GM18517 (cell line): ENCODE measurements at regions not wholly inside any gene's neighbourhood (a gene's known extent, or its start where the extent isn't known, plus 50 kb on each side); places are given as distances from the start of the nearest gene placed in this dataset.

Experiments used
- ATAC-seq: cut with Tn5 transposase; IDR thresholded peaks from one replicate; pipeline ENCODE4 v1.9.1; 2021; ENCODE audit warnings: mild to moderate bottlenecking, moderate library complexity; ENCODE audit not compliant: unreplicated experiment

DNA sequence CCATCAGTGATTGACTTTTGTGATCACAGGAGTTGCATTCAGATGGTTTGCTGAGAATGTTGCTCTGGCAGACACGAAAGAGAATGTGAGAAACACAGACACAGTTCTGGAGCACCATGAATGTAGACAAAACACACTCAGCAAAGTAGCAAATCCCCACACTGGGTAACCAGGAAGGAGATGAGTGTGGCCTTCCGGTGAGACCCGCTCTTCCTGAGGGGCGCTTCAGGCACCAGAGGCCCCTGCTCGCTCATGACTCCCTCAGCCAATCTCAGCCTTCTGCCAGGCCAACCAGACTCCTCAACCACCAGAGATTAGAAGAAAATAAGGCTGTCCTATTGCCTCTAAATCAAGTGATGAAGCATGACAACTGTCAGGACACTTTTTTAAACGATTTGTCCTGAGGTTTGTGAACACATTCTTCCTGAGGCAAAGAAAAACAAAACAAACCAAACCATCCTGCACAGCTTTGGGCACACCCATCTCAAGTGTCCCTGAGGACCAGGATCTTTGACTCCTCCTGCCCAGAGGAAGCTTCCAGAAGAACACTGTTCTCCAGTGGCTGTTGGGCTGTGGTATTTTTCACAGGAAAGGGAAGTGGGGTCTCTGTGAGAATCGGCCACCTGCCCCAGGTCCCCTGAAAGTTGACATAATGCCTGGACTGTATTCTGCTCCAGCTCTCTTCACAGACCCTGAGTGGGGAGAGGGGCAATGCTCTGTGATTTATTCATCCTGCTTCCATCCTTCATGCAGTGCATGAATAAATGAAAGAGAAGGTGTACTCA, 152.8 kb downstream of the BCL11A start:
- no peak for ATAC-seq

DNA sequence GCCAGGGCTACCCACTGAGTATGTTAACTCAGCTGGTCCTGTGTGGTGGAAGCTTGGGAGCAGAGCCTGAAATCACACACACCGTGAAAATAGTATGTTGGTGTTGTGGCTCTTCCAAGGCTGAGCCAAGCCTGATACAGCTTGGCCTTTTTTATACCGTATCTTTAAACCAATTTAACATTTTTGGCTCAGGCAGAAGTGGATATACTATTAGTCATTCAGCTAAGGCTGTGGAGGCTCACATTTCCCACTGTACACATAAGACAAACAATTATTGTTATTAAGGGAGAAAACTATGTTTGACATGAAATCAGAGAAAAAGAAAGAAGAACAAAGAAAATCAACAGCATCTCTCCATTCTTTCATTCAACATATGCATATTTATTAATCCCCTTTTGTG, 159.0 kb downstream of the BCL11A start:
- no peak for ATAC-seq

DNA sequence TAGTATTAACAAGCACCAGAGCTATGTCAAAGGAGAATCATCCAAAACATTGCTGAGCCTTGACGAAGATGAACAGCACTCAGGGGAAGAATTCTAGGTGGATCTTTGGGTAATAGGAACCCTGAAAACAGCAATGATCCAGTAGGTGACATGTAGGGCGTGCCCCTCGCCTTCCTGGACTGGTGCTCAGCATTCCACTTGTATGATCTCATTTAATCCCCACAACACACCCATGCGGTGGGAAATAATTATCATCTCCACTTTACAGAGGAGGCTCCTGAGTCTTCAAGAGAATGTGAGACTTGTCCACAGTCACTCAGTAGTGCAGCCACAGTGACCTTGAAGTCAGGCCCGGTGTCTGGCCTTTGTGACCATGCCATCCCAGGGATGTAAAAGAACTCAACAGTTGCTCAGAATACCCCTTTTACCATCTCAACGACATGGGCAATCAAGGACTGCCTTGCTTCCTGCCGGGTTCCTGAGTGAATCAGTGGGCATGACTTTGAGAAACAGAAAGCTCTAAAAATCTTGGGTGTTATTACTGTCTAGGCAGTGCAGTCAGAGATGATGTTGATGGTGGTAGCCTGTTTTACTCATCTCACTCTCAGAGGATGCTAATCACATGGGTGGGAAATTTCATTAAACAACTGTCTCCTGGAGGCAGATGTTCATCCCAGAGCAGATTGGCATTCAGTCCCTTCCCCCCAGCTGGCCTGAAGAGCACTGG, 161.6 kb downstream of the BCL11A start:
- ATAC-seq, result no peak

DNA sequence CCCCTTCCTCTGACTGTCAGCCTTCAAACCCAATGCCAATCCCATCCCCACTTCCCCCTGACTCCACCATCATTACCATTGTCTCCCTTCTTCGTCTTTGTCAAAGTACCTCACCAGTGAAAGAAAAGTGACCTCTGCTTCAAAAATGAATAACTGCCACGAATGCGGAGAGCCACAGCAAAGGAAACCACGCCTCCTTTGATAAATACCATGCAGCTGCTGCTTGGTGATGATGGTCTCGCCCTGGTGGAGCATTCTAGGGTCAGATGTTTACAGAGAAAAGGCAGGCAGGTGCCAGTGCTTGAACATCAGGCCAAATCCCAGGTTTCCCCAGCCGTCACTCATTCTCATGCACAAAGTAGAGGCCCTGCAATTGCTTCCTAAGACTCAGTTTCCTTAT, 162.2 kb downstream of the BCL11A start:
- no peak for ATAC-seq

DNA sequence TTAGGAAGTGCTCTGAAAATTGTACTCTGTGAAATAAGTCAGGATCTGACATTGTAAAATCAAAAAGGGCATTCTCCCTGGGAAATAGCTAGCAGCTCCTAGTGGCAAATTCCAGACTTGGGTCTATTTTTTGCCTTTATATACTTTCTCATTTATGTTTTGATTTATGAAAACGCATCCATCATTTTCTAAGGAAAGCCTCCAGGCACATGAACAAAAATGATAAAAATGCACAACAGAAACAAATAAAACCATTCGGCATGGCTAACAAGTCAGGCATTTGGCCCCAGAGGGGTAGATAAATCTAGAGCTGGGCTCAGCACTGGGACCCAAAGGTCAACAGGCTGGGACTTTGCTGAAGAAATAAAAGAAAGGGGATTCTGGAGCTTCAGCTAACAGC, 167.0 kb downstream of the BCL11A start:
- no peak for ATAC-seq

DNA sequence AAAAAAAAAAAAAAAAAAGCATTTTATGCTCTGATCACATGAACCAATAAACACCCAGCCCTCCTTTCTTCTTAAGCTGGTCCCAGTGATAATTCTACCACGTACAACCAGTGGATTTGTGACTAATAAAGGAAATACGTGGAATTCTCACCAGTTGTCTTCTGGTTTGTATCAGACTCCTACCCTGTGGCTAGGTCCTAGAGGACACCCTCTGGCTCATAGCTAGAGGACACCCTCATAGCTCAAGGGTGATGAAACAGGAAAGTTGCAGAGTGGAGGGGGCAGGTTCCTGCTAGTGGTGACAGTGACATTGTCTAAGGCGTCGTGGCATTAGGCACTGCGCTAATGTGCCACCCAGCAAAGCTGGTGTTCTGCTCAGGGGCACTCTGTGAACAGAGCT, 167.8 kb downstream of the BCL11A start:
- no peak for ATAC-seq

DNA sequence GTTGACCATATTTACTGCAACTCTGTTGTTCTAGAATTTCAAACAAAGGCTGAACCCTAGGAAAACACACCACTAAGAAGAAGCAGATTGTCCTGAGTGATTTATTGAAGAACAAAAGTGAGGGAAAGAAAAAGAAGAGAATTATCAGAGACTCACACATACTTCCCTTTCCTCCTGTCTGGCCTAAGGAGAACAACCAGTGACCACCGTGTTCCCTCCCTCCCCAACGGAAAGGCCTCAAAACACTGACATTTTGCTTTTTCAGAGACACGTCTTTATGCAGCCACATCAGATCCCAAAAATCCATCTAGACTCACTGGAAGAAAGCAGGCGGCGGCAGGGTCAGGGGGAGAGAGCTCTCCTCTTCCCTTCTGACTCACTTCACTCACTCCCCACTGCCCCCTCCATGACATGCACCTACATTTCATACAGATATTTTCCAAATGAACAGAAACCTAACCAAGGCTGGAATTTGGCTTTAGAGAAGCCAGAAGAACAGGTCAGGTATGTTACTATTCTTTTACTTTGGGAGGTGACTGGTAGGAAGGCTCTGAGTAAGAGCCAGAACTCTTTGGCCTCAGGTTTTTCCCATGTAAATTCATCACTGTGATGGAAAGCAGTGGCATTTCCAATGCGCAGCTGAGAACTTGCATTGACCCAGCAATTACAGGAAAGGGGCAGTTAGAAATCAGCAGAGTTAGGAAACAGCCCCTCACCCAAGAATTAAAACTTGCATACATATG, 169.9 kb downstream of the BCL11A start:
- ATAC-seq, result no peak

DNA sequence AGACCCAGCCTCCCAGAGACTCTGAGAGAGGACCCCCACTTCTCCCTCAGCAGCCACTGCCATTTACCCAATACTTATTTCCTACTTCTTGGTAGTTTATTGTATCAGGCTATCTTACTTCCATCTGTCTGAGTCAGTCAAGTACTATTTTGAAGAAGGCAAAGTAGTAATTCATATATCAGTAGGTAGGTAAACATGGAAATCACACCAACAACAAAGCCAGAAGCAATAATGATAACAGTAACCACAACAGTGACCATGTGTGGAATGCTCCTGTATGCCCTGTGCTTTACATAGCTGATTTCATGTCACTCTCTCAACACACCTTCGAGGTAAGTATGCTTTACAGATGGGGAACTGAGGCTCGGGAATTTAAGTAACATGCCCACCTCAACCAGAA, 173.0 kb downstream of the BCL11A start:
- no peak for ATAC-seq

DNA sequence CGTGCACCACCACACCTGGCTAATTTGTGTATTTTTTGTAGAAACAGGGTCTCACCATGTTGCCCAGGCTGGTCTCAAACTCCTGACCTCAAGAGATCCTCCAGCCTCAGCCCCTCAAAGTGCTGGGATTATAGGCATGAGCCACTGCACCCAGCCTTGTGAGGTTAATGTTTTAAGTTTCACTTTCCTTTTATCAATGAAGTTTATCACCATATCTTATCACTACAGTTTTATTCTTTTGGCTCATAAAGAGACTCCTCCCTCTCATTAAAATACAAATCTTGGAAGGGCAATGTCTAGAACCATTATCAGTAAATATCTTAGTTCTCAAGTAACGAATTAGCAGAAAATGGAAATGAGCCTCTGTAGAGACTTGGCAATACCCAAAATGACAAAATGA, 173.8 kb downstream of the BCL11A start:
- ATAC-seq, result no peak

DNA sequence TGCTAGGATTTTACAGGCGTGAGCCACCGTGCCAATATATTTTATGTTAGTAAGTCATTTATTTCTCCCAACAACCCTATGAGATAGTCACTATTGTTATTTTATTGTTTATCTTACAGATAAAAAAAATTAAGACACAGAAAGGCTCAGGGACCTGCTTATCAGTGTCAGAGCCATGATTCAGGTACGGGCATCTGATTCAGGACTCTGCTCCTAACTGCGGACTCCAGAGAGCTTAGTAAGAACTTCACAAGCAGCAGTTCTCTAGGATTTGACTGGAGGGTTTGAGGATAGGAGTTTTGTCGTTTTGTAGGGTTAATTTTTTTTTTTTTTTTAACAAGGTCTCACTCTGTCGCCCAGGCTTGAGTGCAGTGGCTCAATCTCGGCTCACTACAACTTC, 174.2 kb downstream of the BCL11A start:
- ATAC-seq, result no peak

DNA sequence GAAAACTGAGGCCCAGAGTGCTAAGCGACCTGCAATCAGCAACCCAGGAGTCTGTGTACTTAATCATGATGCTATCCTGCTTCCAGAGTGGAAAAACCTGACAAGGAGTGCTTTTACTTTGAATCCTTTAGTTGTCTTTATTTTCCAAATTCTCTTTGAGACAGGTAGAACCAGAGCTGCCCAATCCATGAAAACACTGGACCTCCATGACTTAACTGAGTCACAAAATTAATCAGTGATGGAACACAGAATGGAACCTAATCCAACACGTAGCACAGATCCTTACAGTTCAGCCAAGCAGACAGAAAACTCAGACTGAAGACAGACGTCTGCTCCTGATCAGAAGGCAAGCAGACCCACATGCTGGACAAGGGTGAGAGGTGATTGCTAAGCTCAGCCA, 175.6 kb downstream of the BCL11A start:
- no peak for ATAC-seq

DNA sequence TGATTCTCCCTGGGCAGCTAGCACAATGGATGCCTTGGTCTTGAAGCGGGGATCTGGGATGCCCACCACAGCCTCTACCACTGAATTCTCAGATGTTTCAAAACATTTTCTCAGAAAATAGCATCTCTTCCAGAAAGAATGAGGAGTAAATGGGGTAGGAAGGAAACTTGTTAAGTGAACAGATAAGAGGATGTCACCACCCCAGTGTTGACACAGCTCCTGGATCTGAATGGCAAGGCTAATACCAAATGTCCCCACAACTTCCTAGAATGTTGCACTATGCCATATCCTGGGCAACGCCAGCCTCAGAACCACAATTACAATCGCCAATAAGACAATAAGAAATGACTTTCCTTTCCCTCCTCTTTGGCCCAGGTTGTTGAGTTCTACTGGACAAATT, 177.2 kb downstream of the BCL11A start:
- ATAC-seq, result no peak

DNA sequence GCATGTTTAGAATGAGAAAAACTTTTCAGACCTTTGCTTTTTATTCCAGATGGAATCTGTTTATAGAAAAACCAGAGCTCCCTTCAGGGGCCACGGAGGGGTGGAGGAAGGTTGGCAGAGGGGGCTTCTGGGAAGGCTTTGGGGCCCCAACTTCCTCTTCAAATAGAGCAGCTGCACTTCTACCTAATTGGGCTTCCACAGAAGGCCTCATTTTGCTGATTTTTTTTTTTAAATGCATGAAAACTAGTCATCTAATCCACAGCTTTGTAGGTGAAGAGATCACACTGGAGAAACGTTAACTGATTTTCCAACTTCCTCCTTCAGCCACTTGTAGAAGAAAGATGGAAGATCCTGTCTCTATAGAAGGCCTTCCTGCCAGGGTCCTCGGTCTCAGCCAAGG, 181.8 kb downstream of the BCL11A start:
- no peak for ATAC-seq

DNA sequence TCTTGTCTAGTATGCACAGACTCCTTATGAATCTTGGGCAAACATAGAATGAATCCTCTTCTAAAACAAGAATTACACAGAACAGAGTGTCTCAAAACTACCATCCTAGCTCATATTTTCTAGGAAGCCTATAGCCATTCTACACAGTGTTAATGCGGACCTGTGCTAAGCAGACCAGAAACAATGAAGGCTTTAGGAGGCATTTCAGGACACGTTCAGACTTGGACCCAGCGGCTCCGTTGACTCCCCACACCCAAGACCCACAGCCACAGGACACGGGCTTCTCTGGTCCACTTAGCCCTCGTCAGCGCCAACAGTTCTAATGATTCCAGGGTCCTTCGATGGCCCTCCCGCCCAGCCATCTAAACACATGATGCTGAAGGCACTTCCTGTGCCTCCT, 182.2 kb downstream of the BCL11A start:
- ATAC-seq, result no peak

DNA sequence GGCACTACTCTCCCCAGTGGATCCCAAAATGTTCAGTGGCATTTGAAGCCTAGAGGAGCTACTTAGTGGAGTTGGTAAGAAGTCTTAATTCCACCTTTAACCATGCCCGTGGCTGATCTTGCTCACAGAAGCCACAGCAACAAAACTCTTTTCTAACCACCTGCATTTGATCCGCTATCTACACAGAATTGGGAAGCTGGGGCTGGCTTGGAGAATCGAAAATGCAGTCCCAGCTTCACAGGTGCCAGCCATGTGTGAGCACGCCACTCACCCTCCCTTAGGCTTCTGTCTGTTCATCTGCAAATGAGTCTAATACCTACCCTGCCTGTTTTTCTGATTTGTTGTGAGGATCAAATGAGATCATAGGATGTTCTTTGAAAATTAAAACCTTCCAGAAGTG, 182.6 kb downstream of the BCL11A start:
- ATAC-seq, result no peak

DNA sequence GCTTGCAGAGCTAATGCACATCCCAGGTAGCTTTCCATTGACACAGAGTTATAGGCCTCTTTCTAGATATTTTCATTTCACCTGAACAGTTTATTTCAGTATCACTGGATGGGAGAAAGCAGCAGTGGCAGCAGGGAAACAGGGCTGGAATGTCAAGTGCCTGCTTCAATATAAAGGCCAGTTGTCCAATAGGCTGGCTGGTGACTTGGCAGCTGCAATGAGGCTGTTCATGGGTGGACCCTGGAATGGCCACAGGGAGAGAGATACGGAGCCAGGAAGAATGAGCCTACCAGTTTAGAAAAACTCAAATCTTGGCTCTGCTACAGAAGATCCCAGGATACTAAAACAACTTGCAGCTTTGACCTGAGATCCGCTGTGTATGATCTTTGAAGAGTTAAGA, 185.0 kb downstream of the BCL11A start:
- ATAC-seq, result no peak

DNA sequence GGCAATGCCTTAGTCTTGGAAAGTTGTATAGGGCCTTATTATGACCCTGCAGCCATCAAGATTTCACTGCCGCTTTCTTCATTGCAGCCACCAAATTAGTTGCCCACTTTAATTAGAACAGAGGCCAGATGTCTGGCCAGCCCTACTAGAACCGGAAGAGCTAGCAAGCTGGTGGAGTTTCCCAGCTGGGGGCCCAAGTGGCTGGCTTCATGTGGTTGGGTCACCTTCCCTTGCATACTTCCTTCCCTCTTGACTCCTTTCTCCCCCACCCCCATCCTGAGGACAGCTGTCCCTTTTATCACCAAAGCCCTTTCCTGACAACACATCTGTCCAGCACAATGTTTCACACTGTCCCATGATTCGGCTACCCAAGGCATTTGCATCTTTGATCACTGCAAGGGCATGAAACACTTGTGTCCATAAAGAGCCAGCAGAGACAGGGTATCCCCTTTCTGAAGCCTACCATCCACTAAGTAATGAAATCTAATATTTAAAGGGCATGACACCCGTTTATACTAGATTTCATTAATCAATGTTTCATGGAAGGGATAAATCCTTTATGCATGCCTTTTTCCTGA, 187.2 kb downstream of the BCL11A start:
- ATAC-seq, result peak; percentile 53

DNA sequence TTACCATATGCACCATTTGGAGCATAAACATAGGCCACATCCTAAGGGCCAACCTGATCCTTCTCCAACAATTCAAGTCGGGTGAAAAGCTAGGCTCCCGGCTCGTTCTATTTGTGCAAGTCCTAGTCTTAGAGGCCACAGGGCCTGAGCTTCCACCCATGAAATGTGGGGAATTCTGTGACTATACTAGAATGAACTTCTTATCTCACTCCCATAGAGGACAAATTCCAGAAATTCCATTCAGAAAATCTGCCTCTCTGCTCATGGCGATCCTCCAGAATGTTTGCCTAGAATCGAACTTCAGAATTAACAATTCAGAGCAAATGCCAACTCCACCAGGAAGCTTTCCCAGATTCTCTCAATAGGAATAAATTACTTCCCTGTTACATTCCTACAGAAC, 187.9 kb downstream of the BCL11A start:
- no peak for ATAC-seq

DNA sequence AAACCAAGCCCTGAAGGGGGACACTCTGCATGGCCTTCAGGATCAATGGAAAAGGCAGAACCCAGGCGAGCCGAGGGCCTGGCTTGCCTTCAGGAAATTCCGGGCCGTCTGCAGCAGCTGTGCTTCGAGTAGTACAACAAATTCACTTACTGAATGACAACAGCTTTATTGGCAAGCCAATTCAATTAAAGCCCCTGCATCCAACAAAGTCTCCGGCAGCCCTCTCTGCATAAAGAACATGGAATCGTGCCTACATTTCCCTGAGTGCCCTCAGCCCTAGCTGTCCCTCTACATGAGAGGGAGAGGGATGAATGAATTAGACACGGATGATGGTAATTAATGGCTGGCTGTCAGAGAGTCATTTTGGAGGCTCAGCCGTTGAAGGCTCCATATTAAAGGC, 189.0 kb downstream of the BCL11A start:
- no peak for ATAC-seq

DNA sequence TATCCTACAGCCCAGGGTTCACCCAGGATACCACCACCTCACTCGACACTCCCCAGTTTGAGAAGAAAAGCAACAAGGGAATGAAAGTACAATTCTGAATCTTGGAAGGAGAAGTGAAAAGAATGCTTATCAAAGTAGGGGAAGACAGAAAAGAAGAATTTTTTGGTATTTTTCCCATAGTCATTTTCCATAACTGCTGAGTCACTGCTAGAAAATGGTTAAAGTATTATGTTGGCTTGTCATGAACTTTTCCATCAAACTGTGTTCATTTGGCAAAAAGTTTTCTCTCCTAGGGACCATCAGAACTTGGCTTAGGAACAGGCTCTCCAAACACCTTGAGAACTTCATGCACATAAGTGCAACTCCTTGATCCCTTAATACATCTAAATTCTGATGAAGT, 192.0 kb downstream of the BCL11A start:
- ATAC-seq, result no peak

DNA sequence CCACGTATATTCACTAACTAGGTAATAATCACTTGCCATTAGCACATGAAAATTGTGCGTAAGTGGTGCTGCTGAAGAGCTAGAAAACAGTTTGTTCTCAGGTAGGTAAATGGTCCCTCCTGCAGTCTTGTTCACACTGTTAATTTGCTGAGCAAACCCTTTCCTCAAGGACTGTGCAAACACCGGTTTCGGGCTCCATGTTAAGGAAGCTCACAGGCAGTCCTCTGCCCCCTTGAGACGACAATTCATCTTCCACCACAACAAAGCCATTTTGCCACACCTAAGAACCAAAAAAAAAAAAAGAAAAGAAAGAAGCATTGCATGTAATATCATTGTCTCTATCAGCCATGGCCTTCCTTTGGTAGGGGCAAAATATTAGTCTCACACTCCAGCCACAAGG, 193.9 kb downstream of the BCL11A start:
- no peak for ATAC-seq

DNA sequence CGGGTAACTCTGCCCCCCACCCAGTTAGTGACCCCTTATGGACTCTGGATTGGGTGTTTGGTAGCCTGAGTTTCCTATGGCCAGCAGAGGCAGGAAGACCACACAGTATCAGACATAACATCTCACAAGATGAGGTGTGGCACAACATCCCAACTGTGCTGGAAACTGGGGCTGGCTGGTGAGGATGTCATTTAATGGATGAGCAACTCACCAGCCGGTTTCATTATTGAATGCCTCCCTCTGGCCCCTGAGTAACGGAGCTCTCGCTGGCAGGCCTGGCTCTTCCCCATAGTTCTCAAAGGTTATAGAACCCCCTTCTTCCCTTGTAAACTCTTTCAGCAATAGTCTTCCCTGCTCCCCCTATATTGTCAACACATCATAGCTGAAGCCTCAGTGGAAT, 195.0 kb downstream of the BCL11A start:
- no peak for ATAC-seq
